Gastrocnemius medialis (tissue), 4 donors: ENCODE measurements at regions not wholly inside any gene's neighbourhood (a gene's known extent, or its start where the extent isn't known, plus 50 kb on each side); places are given as distances from the start of the nearest gene placed in this dataset.

Experiments
- ATAC-seq, 2 donors: fragments of 150-250 bp; one replicate each; pipeline ENCODE4 v1.9.1; 2016
- DNase-seq, 2 donors: peaks; one replicate each; pipeline ENCODE4 v3.0.0-alpha.2; 2019
- H3K27ac ChIP-seq, 4 donors: fragments of 200-600 bp; sonication (generic); 1 replicate in 1 of 4; 2 replicates in 3 of 4; pipeline ENCODE4 v1.5.1; 2016 to 2018; ENCODE audit warnings: mild to moderate bottlenecking in 2 of 4, moderate library complexity in 1 of 4
- H3K27me3 ChIP-seq, 3 donors: fragments of 200-600 bp; sonication (generic) in 2 of 3; 1 replicate in 1 of 3; 2 replicates in 2 of 3; pipeline versions ENCODE4 v1.5.1 to v1.6.0; 2016 to 2019; ENCODE audit warnings: mild to moderate bottlenecking in 1 of 3, moderate library complexity in 1 of 3
- H3K36me3 ChIP-seq, 2 donors: fragments of 200-600 bp; sonication (generic) in 1 of 2; one replicate each; pipeline ENCODE4 v1.5.1; 2017 to 2018
- H3K4me1 ChIP-seq, 2 donors: fragments of 200-600 bp; sonication (generic) in 1 of 2; one replicate each; pipeline ENCODE4 v1.5.1; 2016 to 2017; ENCODE audit warnings: mild to moderate bottlenecking in 2 of 2
- H3K4me3 ChIP-seq, 4 donors: fragments of 200-600 bp; sonication (generic) in 3 of 4; 1 replicate in 1 of 4; 2 replicates in 3 of 4; pipeline ENCODE4 v1.5.1; 2016 to 2019; ENCODE audit warnings: mild to moderate bottlenecking in 2 of 4
- H3K9me3 ChIP-seq, 3 donors: fragments of 200-600 bp; sonication (generic) in 2 of 3; 1 replicate in 1 of 3; 2 replicates in 2 of 3; pipeline ENCODE4 v1.5.1; 2016 to 2019
- CTCF ChIP-seq, 5 experiments: fragments of 450-650 bp in 3 of 5; fragments of 200-600 bp in 2 of 5; sonication (generic) in 2 of 5; IDR thresholded peaks in 4 of 5; conservative IDR thresholded peaks in 1 of 5; 1 replicate in 4 of 5; 2 replicates in 1 of 5; pipeline ENCODE4 v1.5.1; 2016 to 2019; ENCODE audit warnings: antibody characterized with exemption in 5 of 5, mild to moderate bottlenecking in 3 of 5, moderate library complexity in 3 of 5
- POLR2A ChIP-seq, 2 donors: fragments of 450-650 bp; IDR thresholded peaks; one replicate each; pipeline ENCODE4 v1.6.1; 2017; ENCODE audit warnings: antibody characterized with exemption in 2 of 2, mild to moderate bottlenecking in 2 of 2, moderate library complexity in 2 of 2
- in situ Hi-C, 4 donors: fragments of 200-750 bp; cut with MboI; loops; one replicate each; pipeline versions ENCODE4 v1.15.0 to v1.8.0; 2017; ENCODE audit warnings: low sequenced_read_pairs in 4 of 4
- intact Hi-C: fragments of 100-400 bp; cut with DNase I; formaldehyde crosslinking; loops from one replicate; pipeline ENCODE4 v1.15.1; 2023; ENCODE audit warnings: low total_unique reads

DNA sequence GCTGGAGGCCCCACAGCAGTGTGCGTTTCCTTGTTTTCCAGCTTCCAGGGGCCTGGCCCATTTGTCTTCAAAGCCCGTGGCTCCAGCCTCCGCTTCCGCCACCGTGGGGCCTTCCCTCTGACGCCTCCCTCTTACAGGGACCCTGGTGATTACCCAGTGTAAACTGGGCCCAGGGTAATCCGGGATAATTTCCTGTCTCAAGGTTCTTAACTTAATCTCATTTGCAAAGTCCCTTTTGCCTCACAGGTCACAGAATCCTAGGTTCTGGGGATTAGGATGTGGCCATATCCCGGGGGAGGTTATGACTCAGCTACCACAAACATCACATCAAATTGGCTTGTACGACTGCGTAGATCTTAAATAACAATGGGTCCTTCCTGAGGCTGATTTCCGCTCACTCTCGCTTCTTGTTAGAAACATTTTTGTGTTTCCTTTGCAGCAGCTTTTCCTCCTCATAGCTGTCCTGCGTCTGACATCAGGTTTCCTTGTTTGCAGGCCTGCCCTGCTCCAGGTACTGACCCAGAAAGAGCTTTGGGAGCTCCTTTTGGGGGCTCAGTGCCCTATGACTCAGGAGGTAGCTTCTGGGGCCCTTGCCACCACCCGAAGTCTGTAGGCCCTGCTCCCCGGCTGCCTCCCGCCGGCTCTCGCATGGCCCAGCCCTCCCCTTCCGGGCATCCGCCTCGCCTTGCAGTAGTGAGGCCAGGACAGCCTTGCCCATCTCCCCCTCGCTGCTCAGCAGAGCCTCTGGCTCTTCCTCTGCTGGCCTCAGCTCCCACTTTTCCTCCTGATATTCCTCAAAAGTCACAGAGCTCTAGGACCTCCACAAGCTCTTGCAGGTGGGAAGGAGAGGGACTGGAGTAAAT lies 100.5 kb downstream of the ERMARD start:
- peak; percentile 72 to 77 for ATAC-seq
- peaks cover 0 to 10% of the 10 kb centered on the region in 2 donors for H3K4me1 ChIP-seq
- TF ChIP-seq POLR2A (IDR thresholded peaks at IDR 0.05) (no peak), CTCF (IDR thresholded peaks at IDR 0.05 in 4 of 5, conservative IDR thresholded peaks at IDR 0.05 in 1 of 5) (no peak)
- DNase-seq, result no peak
- no peaks in the 10 kb centered on the region for H3K36me3 ChIP-seq
- in situ Hi-C loops (no loop called here), intact Hi-C loops (no loop called here)
- H3K4me3 ChIP-seq, result no peak overlapping the region
- peak overlapping the region; percentile 47 to 74 (median 68) for H3K27ac ChIP-seq
- no peaks in the 10 kb centered on the region for H3K9me3 ChIP-seq
- no peaks in the 10 kb centered on the region for H3K27me3 ChIP-seq

- Histone ChIP-seq H3K4me1 (peaks cover 0 to 10% of the 10 kb centered on the region in 2 donors), H3K9me3 (no peaks in the 10 kb centered on the region), H3K36me3 (no peaks in the 10 kb centered on the region), H3K4me3 (no peak overlapping the region), H3K27me3 (no peaks in the 10 kb centered on the region), H3K27ac (peak overlapping the region in 2 of 4 donors; percentile 54 to 74)
- intact Hi-C loops (no loop called here), in situ Hi-C loops (no loop called here)
- TF ChIP-seq CTCF (IDR thresholded peaks at IDR 0.05 in 4 of 5, conservative IDR thresholded peaks at IDR 0.05 in 1 of 5), result no peak
- no peak for TF ChIP-seq POLR2A (IDR thresholded peaks at IDR 0.05)
- DNase-seq (no peak), ATAC-seq (no peak)
Observed at GRCh38 chr6:169850746-169851145, 99.3 kb downstream of the ERMARD start.

GRCh38 chr6:169850154-169850553 lies 98.7 kb downstream of the ERMARD start:
- no peaks in the 10 kb centered on the region for H3K9me3 ChIP-seq
- H3K36me3 ChIP-seq, result no peaks in the 10 kb centered on the region
- in situ Hi-C loops, result no loop called here
- H3K27ac ChIP-seq, result no peak overlapping the region
- H3K27me3 ChIP-seq, result no peaks in the 10 kb centered on the region
- H3K4me3 ChIP-seq, result no peak overlapping the region
- DNase-seq (no peak), ATAC-seq (no peak)
- intact Hi-C loops, result no loop called here
- TF ChIP-seq POLR2A (IDR thresholded peaks at IDR 0.05) (no peak), CTCF (IDR thresholded peaks at IDR 0.05 in 4 of 5, conservative IDR thresholded peaks at IDR 0.05 in 1 of 5) (no peak)
- peaks cover 0 to 10% of the 10 kb centered on the region in 2 donors for H3K4me1 ChIP-seq

- intact Hi-C loops, result no loop called here
- TF ChIP-seq CTCF (IDR thresholded peaks at IDR 0.05 in 4 of 5, conservative IDR thresholded peaks at IDR 0.05 in 1 of 5) (no peak), POLR2A (IDR thresholded peaks at IDR 0.05) (no peak)
- in situ Hi-C loops, result loop anchor here in 1 of 4 donors (25.0 kb wide), 1 partner anchor 438 kb away; the partner anchor contains the start of gene DLL1
- Histone ChIP-seq H3K27me3 (no peaks in the 10 kb centered on the region), H3K4me1 (peaks cover 0 to 10% of the 10 kb centered on the region in 2 donors), H3K9me3 (no peaks in the 10 kb centered on the region), H3K27ac (no peak overlapping the region), H3K36me3 (no peaks in the 10 kb centered on the region), H3K4me3 (no peak overlapping the region)
- DNase-seq, result no peak
- no peak for ATAC-seq
Observed at GRCh38 chr6:169849396-169849795, 98.0 kb downstream of the ERMARD start.
